Activated naive CD4-positive, alpha-beta T cell treated with anti-CD3 and anti-CD28 coated beads, Interleukin-2, amount 50 U/mL, for 72 hours (primary cell): ENCODE measurements at regions not wholly inside any gene's neighbourhood (a gene's known extent, or its start where the extent isn't known, plus 50 kb on each side); places are given as distances from the start of the nearest gene placed in this dataset.
"Not testable (repeated sequence)": the region's sequence is repeated elsewhere in the genome, so short reads cannot be mapped to it uniquely, and the experiment has no call there.

Experiments
- ATAC-seq, 2 donors: fragments of 150-1000 bp; cut with Tn5 transposase; 2 replicates each; pipeline ENCODE4 v1.10.0; 2021; ENCODE audit warnings: mild to moderate bottlenecking in 2 of 2, moderate library complexity in 2 of 2
- DNase-seq, 2 donors: peaks; one replicate each; pipeline ENCODE4 v3.0.0; 2021 to 2022; ENCODE audit warnings: low spot score in 2 of 2
- H3K27ac Mint-ChIP-seq, 2 donors: one replicate each; pipeline ENCODE4 v1.8.0; 2022; ENCODE audit warnings: mild to moderate bottlenecking in 2 of 2, mixed read lengths in 2 of 2
- H3K36me3 Mint-ChIP-seq, 2 donors: one replicate each; pipeline ENCODE4 v1.8.0; 2022; ENCODE audit warnings: mixed read lengths in 2 of 2
- H3K9me3 Mint-ChIP-seq, 2 donors: one replicate each; pipeline ENCODE4 v1.8.0; 2022; ENCODE audit warnings: mixed read lengths in 2 of 2

GRCh38 chr5:2158767-2159166, 276.0 kb upstream of the IRX4 start:
- Mint-ChIP-seq H3K27ac (no peak overlapping the region), H3K36me3 (no peaks in the 10 kb centered on the region), H3K9me3 (peaks cover 0 to 5% of the 10 kb centered on the region in 2 donors)
- ATAC-seq (no peak), DNase-seq (no peak)

- Mint-ChIP-seq H3K36me3 (no peaks in the 10 kb centered on the region), H3K27ac (no peak overlapping the region), H3K9me3 (peaks cover 0 to 5% of the 10 kb centered on the region in 2 donors)
- no peak for ATAC-seq
- DNase-seq, result no peak
Observed at GRCh38 chr5:2158109-2158508, 275.4 kb upstream of the IRX4 start.

- DNase-seq, result no peak
- H3K27ac Mint-ChIP-seq, result no peak overlapping the region
- peaks cover 0 to 5% of the 10 kb centered on the region in 2 donors for H3K9me3 Mint-ChIP-seq
- ATAC-seq, result no peak
- H3K36me3 Mint-ChIP-seq, result no peaks in the 10 kb centered on the region
Observed at GRCh38 chr5:2157372-2157771, 274.6 kb upstream of the IRX4 start.

GRCh38 chr5:2156358-2157059, 273.8 kb upstream of the IRX4 start:
- DNase-seq, result no peak
- Mint-ChIP-seq H3K27ac (no peak overlapping the region), H3K36me3 (no peaks in the 10 kb centered on the region), H3K9me3 (peaks cover 0 to 3% of the 10 kb centered on the region in 2 donors)
- no peak for ATAC-seq

GRCh38 chr5:2155556-2155955, 272.8 kb upstream of the IRX4 start:
- ATAC-seq, result no peak
- Mint-ChIP-seq H3K27ac (no peak overlapping the region), H3K9me3 (no peaks in the 10 kb centered on the region), H3K36me3 (no peaks in the 10 kb centered on the region)
- DNase-seq, result no peak

GRCh38 chr5:2153802-2154201, 271.1 kb upstream of the IRX4 start:
- ATAC-seq (no peak), DNase-seq (no peak)
- H3K36me3 Mint-ChIP-seq, result no peaks in the 10 kb centered on the region
- no peaks in the 10 kb centered on the region for H3K9me3 Mint-ChIP-seq
- H3K27ac Mint-ChIP-seq, result no peak overlapping the region

- no peaks in the 10 kb centered on the region for H3K9me3 Mint-ChIP-seq
- ATAC-seq (no peak), DNase-seq (no peak)
- no peaks in the 10 kb centered on the region for H3K36me3 Mint-ChIP-seq
- no peak overlapping the region for H3K27ac Mint-ChIP-seq
Observed at GRCh38 chr5:2153350-2153749, 270.6 kb upstream of the IRX4 start.

- H3K9me3 Mint-ChIP-seq, H3K36me3 Mint-ChIP-seq, H3K27ac Mint-ChIP-seq: not testable (repeated sequence)
- DNase-seq, result peak in 1 of 2 donors; percentile 34
- peak; percentile 16 to 32 for ATAC-seq
Observed at GRCh38 chr5:2151301-2151888, 268.7 kb upstream of the IRX4 start.

GRCh38 chr5:2149195-2149539, 266.4 kb upstream of the IRX4 start:
- no peak for DNase-seq

GRCh38 chr5:2148312-2149194, 265.8 kb upstream of the IRX4 start:
- Mint-ChIP-seq H3K36me3 (no peaks in the 10 kb centered on the region), H3K27ac (no peak overlapping the region), H3K9me3 (no peaks in the 10 kb centered on the region)
- no peak for ATAC-seq
- no peak for DNase-seq

More at GRCh38 chr5:2149195-2149539, 266.4 kb upstream of the IRX4 start:
- no peak for ATAC-seq
- Mint-ChIP-seq H3K9me3 (no peaks in the 10 kb centered on the region), H3K36me3 (no peaks in the 10 kb centered on the region), H3K27ac (peak overlapping the region in 1 of 2 donors; percentile 14)

- Mint-ChIP-seq H3K9me3 (no peaks in the 10 kb centered on the region), H3K36me3 (no peaks in the 10 kb centered on the region), H3K27ac (no peak overlapping the region)
- ATAC-seq (no peak), DNase-seq (no peak)
Observed at GRCh38 chr5:2147504-2148311, 265.0 kb upstream of the IRX4 start.

GRCh38 chr5:2143646-2144353, 261.1 kb upstream of the IRX4 start:
- H3K9me3 Mint-ChIP-seq, result no peaks in the 10 kb centered on the region
- no peaks in the 10 kb centered on the region for H3K36me3 Mint-ChIP-seq
- H3K27ac Mint-ChIP-seq, result no peak overlapping the region
- ATAC-seq (no peak), DNase-seq (no peak)

- DNase-seq, result no peak
- no peaks in the 10 kb centered on the region for H3K36me3 Mint-ChIP-seq
- H3K27ac Mint-ChIP-seq, result no peak overlapping the region
- no peaks in the 10 kb centered on the region for H3K9me3 Mint-ChIP-seq
- ATAC-seq, result no peak
Observed at GRCh38 chr5:2143088-2143487, 260.4 kb upstream of the IRX4 start.

- Mint-ChIP-seq H3K36me3 (no peaks in the 10 kb centered on the region), H3K9me3 (no peaks in the 10 kb centered on the region), H3K27ac (no peak overlapping the region)
- DNase-seq (no peak), ATAC-seq (no peak)
Observed at GRCh38 chr5:2142456-2142954, 259.8 kb upstream of the IRX4 start.

- Mint-ChIP-seq H3K36me3 (peaks cover 0 to 3% of the 10 kb centered on the region in 2 donors), H3K27ac (no peak overlapping the region), H3K9me3 (peaks cover 0 to 2% of the 10 kb centered on the region in 2 donors)
- no peak for ATAC-seq
- no peak for DNase-seq
Observed at GRCh38 chr5:2141254-2142000, 258.7 kb upstream of the IRX4 start.
